SK-N-MC (cell line): ENCODE measurements at regions not wholly inside any gene's neighbourhood (a gene's known extent, or its start where the extent isn't known, plus 50 kb on each side); places are given as distances from the start of the nearest gene placed in this dataset.

ENCODE experiments used
- EZH2 ChIP-seq: fragments of 200-600 bp; sonication (generic); IDR thresholded peaks from one replicate; pipeline ENCODE4 v1.6.1; 2017; ENCODE audit warnings: antibody characterized with exemption
- POLR2AphosphoS5 ChIP-seq: IDR thresholded peaks from 2 replicates; pipeline ENCODE4 v1.6.1; 2012; ENCODE audit warnings: mild to moderate bottlenecking, low read depth, low read length, borderline replicate concordance

DNA sequence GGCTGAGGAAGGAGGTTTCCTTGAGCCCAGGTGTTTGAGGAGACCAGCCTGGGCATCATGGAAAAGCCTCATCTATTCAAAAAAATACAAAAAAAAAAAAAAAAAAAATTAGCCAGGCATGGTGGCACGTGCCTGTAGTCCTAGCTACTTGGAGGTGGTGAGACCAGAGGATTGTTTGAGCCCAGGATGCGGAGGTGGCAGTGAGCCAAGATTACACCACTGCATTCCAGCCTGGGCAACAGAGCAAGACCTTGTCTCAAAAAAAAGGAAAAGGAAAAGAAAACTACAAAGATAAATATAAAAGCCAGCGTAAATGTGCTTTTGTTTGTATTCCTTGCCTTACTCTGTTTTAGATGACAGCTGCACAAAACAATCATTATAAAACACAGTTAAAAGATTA, 2249.2 kb upstream of the C9orf72 start:
- no peak for TF ChIP-seq POLR2AphosphoS5
- TF ChIP-seq EZH2: no peak
